Right lobe of liver (tissue), 6 donors: ENCODE measurements at regions not wholly inside any gene's neighbourhood (a gene's known extent, or its start where the extent isn't known, plus 50 kb on each side); places are given as distances from the start of the nearest gene placed in this dataset.

Experiments used
- ATAC-seq, 4 donors: fragments of 200-7000 bp; cut with Tn5 transposase; one replicate each; pipeline ENCODE4 v1.9.1; 2020; ENCODE audit warnings: mild to moderate bottlenecking in 4 of 4, moderate library complexity in 4 of 4
- DNase-seq, 3 donors: peaks; one replicate each; pipeline ENCODE4 v3.0.0-alpha.2; 2020
- H3K27ac ChIP-seq, 3 donors: fragments of 200-600 bp; one replicate each; pipeline ENCODE4 v1.8.0; 2022
- H3K27me3 ChIP-seq, 2 donors: fragments of 200-600 bp; one replicate each; pipeline ENCODE4 v1.8.0; 2022
- H3K36me3 ChIP-seq, 4 donors: fragments of 200-600 bp; sonication (generic) in 1 of 4; one replicate each; pipeline versions ENCODE4 v1.5.1 to v1.8.0; 2017 to 2022; ENCODE audit warnings: control low read depth in 1 of 4
- H3K4me1 ChIP-seq, 4 donors: fragments of 200-600 bp; sonication (generic) in 1 of 4; one replicate each; pipeline versions ENCODE4 v1.5.1 to v1.8.0; 2017 to 2022; ENCODE audit warnings: control low read depth in 1 of 4
- H3K4me3 ChIP-seq, 3 donors: fragments of 200-600 bp; one replicate each; pipeline ENCODE4 v1.8.0; 2022
- H3K9me3 ChIP-seq, 4 donors: fragments of 200-600 bp; sonication (generic) in 1 of 4; one replicate each; pipeline versions ENCODE4 v1.5.1 to v1.8.0; 2017 to 2022; ENCODE audit warnings: control low read depth in 1 of 4
- POLR2A ChIP-seq: fragments of 450-650 bp; IDR thresholded peaks from one replicate; pipeline ENCODE4 v1.6.1; 2017; ENCODE audit warnings: antibody characterized with exemption, mild to moderate bottlenecking
- WGBS: methylation state at CpG from one replicate; pipeline ENCODE4 v1.1.6; 2018; ENCODE audit warnings: low coverage, low lambda C conversion rate; ENCODE audit not compliant: insufficient coverage; ENCODE audit errors: missing lambda C conversion rate; 5-methylcytosine and 5-hydroxymethylcytosine counted together
- intact Hi-C, 2 donors: fragments of 100-400 bp; cut with DNase I; formaldehyde crosslinking; loops; one replicate each; pipeline versions ENCODE4 v1.11.2 to v1.14.1; 2022
- TF ChIP-seq, protein P1 (sequence below), 4 donors: fragments of 200-600 bp in 3 of 4; fragments of 450-650 bp in 1 of 4; IDR thresholded peaks; one replicate each; pipeline versions ENCODE4 v1.5.1 to v1.8.0; 2016 to 2022; ENCODE audit warnings: antibody characterized with exemption in 4 of 4, mild to moderate bottlenecking in 2 of 4
- donor health status: DM: no; HTN: yes; CAD: no.
- donor health status: DM: no; HTN: no; CAD: no.
- donor health status: DM: no; HTN: no; CAD: no.
- donor health status: DM: no; HTN: yes; CAD: no.
- donor health status: DM: no; HTN: yes; CAD: no.

DNA sequence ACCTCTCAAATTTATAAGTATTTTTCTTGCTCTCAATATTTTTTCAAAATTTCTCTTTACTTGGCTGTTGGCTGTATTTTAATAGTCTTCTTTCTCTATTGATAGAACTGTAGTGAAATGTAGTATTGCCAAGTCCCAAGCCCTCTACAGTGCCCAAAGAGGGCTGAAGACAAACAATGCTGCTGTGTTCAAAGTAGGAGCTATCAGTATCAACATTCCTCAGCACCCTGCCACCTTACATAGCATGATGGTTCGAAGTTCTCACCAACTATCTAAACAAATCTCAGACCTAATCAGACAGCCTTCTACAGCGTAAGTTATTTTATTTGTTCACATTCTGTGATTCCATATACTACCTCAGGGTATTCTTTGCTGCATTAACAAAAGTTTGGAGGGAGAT is 99.1 kb upstream of the ADAD1 start:
- Histone ChIP-seq H3K36me3 (peaks cover 0 to 10% (median 2%) of the 10 kb centered on the region in 4 donors), H3K4me3 (no peak overlapping the region), H3K27ac (no peak overlapping the region), H3K9me3 (no peaks in the 10 kb centered on the region), H3K27me3 (no peaks in the 10 kb centered on the region), H3K4me1 (no peaks in the 10 kb centered on the region)
- DNase-seq, result no peak
- ATAC-seq, result no peak
- TF ChIP-seq POLR2A, result no peak
- TF ChIP-seq, protein P1, sequence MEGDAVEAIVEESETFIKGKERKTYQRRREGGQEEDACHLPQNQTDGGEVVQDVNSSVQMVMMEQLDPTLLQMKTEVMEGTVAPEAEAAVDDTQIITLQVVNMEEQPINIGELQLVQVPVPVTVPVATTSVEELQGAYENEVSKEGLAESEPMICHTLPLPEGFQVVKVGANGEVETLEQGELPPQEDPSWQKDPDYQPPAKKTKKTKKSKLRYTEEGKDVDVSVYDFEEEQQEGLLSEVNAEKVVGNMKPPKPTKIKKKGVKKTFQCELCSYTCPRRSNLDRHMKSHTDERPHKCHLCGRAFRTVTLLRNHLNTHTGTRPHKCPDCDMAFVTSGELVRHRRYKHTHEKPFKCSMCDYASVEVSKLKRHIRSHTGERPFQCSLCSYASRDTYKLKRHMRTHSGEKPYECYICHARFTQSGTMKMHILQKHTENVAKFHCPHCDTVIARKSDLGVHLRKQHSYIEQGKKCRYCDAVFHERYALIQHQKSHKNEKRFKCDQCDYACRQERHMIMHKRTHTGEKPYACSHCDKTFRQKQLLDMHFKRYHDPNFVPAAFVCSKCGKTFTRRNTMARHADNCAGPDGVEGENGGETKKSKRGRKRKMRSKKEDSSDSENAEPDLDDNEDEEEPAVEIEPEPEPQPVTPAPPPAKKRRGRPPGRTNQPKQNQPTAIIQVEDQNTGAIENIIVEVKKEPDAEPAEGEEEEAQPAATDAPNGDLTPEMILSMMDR (IDR thresholded peaks at IDR 0.05), result no peak
- intact Hi-C loops, result no loop called here
- WGBS, result 88% methylated on average over 2 of the region's 2 CpGs

DNA sequence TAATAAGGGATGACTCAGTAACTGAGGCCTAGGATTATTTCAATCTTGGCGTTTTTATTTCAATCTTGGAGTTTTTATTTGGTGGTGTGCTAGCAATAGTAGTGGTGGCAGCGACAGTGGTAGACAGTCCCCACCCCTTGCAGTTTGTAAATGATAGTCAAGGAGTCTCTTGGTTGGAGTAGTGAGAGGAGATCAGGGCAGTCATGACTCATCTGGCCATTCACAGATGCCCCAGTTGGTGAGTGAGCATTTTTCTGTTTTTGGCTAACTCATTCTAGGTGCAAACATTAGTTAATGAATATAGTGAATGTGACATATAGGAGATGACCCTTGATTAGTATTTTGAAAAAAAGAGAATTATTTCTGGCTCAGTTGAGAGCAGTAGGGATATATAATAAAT is 93.5 kb upstream of the ADAD1 start:
- ATAC-seq, result no peak
- Histone ChIP-seq H3K36me3 (peaks cover 0 to 36% (median 7%) of the 10 kb centered on the region in 4 donors), H3K4me3 (no peak overlapping the region), H3K27ac (no peak overlapping the region), H3K27me3 (no peaks in the 10 kb centered on the region), H3K4me1 (no peaks in the 10 kb centered on the region), H3K9me3 (no peaks in the 10 kb centered on the region)
- no peak for TF ChIP-seq POLR2A
- TF ChIP-seq, protein P1 (IDR thresholded peaks at IDR 0.05), result no peak
- WGBS, result 96% methylated on average over 2 of the region's 2 CpGs
- DNase-seq, result no peak
- intact Hi-C loops, result no loop called here

DNA sequence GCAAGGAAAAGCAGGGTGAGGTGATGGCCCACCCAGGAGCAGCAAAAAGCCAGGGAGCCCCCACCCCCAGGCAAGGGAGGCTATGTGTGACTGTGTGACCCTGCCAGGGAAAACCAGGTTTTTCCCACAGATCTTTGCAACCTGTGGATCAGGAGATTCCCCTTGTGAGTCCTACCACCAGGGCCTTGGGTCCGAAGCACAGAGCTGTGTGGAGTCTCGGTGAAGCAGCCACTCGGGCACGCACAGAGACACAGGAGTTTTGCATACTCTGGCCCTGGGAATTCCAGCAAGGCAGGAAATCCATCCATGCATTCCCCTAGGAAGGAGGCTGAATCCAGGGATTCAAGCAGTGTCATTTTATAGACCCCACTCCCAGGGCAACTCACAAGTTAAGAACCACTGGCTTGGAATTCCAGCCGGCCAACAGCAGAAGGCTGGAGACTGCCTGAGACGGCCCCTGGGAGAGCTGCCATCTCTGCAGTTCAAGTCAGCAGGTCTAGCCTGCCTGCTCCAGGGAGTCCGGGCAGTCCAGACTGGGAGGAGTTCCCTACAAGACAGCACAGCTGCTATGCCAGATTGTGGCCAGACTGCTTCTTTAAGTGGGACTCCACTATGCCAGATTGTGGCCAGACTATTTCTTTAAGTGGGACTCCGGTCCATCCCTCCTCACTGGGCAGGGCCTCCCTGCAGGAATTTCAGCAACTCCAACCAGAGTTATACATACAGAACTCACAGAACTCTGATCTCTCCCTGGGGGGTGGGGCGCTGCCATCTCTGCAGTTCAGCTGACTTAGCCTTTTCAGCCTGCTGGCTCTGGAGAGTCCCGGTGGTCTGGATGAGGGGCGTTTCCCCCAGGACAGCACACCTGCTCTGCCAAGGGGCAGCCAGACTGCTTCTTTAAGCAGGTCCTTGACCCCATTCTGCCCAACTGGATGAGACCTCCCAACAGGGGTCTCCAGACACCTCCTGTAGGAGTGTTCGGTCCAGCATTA is 85.1 kb upstream of the ADAD1 start:
- no peaks in the 10 kb centered on the region for H3K4me1 ChIP-seq
- H3K36me3 ChIP-seq, result peaks cover 0 to 21% (median 3%) of the 10 kb centered on the region in 4 donors
- H3K27ac ChIP-seq, result no peak overlapping the region
- H3K4me3 ChIP-seq, result no peak overlapping the region
- no peaks in the 10 kb centered on the region for H3K27me3 ChIP-seq
- TF ChIP-seq POLR2A, result no peak
- TF ChIP-seq, protein P1 (IDR thresholded peaks at IDR 0.05), result no peak
- WGBS, result 100% methylated on average over 2 of the region's 12 CpGs
- DNase-seq (no peak), ATAC-seq (peak in 1 of 4 donors; percentile 34)
- H3K9me3 ChIP-seq, result no peaks in the 10 kb centered on the region
- intact Hi-C loops, result no loop called here

DNA sequence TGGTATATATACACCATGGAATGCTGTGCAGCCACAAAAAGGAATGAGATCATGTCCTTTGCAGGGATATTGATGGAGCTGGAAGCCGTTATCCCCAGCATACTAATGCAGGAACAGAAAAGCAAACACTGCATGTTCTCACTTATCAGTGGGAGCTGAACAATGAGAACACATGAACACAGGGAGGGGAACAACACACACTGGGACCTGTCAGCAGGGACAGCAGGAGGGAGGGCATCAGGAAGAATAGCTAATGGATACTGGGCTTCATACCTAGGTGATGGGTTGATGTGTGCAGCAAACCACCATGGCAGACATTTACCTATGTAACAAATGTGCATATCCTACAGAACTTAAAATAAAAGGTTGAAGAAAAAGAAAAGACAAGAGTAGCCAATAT is 81.1 kb upstream of the ADAD1 start:
- H3K27ac ChIP-seq, result no peak overlapping the region
- ATAC-seq (no peak), DNase-seq (no peak)
- no peak overlapping the region for H3K4me3 ChIP-seq
- peaks cover 0 to 15% (median 0%) of the 10 kb centered on the region in 4 donors for H3K36me3 ChIP-seq
- no peaks in the 10 kb centered on the region for H3K9me3 ChIP-seq
- intact Hi-C loops, result no loop called here
- no peaks in the 10 kb centered on the region for H3K27me3 ChIP-seq
- H3K4me1 ChIP-seq, result no peaks in the 10 kb centered on the region
- 100% methylated on average over 1 of the region's 1 CpG for WGBS
- TF ChIP-seq POLR2A, result no peak
- TF ChIP-seq, protein P1 (IDR thresholded peaks at IDR 0.05), result no peak
